ENCODE measurements at regions not wholly inside any gene's neighbourhood (a gene's known extent, or its start where the extent isn't known, plus 50 kb on each side); places are given as distances from the start of the nearest gene placed in this dataset.

DNA sequence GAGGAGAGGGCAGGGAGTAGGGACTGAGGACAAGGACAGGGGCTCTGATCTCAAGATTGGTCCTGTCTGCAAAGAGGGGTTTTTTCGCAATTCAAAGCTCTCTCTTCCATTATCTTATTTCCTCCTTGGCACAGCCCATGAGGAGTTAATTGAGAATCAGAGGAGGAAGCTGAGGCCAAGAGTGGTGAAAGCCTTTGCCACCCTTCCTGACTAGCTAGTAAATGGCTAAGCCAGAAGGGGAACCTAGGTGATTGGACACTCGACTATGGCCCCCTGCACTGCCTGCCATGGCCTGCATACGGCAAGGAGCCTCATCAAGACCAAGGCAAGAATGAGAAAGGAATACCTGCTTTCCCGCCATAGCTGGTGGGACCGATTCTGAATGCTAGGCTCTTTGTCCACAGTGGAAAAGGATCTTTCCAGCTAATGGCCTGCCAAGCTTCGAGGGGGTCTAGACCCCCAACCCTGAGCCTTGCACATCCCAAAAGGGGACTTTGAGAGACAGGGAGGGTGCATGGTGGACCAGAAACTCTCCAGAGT, 237.9 kb downstream of the HAUS1 start:
- TF ChIP-seq, protein P1, sequence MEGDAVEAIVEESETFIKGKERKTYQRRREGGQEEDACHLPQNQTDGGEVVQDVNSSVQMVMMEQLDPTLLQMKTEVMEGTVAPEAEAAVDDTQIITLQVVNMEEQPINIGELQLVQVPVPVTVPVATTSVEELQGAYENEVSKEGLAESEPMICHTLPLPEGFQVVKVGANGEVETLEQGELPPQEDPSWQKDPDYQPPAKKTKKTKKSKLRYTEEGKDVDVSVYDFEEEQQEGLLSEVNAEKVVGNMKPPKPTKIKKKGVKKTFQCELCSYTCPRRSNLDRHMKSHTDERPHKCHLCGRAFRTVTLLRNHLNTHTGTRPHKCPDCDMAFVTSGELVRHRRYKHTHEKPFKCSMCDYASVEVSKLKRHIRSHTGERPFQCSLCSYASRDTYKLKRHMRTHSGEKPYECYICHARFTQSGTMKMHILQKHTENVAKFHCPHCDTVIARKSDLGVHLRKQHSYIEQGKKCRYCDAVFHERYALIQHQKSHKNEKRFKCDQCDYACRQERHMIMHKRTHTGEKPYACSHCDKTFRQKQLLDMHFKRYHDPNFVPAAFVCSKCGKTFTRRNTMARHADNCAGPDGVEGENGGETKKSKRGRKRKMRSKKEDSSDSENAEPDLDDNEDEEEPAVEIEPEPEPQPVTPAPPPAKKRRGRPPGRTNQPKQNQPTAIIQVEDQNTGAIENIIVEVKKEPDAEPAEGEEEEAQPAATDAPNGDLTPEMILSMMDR (IDR thresholded peaks at IDR 0.05), result no peak
- no peak for TF ChIP-seq POLR2A (IDR thresholded peaks at IDR 0.05)

Measured in Peyer's patch (tissue), 4 donors.